Stimulated activated CD8-positive, alpha-beta memory T cell treated with anti-CD3 and anti-CD28 coated beads, Interleukin-12 subunit alpha, Interleukin-12 subunit beta, amount 100 ng/mL, for 24 hours (primary cell): ENCODE measurements at regions not wholly inside any gene's neighbourhood (a gene's known extent, or its start where the extent isn't known, plus 50 kb on each side); places are given as distances from the start of the nearest gene placed in this dataset.

ENCODE experiments used
- DNase-seq: peaks from one replicate; pipeline ENCODE4 v3.0.0-alpha.2; 2020; ENCODE audit errors: extremely low read depth

GRCh38 chr10:2733278-2733963 is 333.9 kb upstream of the PFKP start:
- no peak for DNase-seq

GRCh38 chr10:2731940-2732339 is 335.4 kb upstream of the PFKP start:
- no peak for DNase-seq

- no peak for DNase-seq
Observed at GRCh38 chr10:2729197-2729596, 338.2 kb upstream of the PFKP start.

GRCh38 chr10:2728087-2728486 is 339.3 kb upstream of the PFKP start:
- no peak for DNase-seq

- no peak for DNase-seq
Observed at GRCh38 chr10:2716596-2716995, 350.8 kb upstream of the PFKP start.

GRCh38 chr10:2714597-2714996 is 352.8 kb upstream of the PFKP start:
- DNase-seq: no peak

GRCh38 chr10:2703953-2704352 is 363.4 kb upstream of the PFKP start:
- DNase-seq: no peak

GRCh38 chr10:2701802-2702201 is 365.5 kb upstream of the PFKP start:
- no peak for DNase-seq

GRCh38 chr10:2700626-2701305 is 366.6 kb upstream of the PFKP start:
- DNase-seq: no peak

- DNase-seq: no peak
Observed at GRCh38 chr10:2688958-2689357, 378.4 kb upstream of the PFKP start.

GRCh38 chr10:2686691-2687090 is 380.7 kb upstream of the PFKP start:
- no peak for DNase-seq

- DNase-seq: no peak
Observed at GRCh38 chr10:2682491-2682890, 384.9 kb upstream of the PFKP start.

GRCh38 chr10:2681891-2682290 is 385.5 kb upstream of the PFKP start:
- no peak for DNase-seq

- DNase-seq: no peak
Observed at GRCh38 chr10:2680821-2681220, 386.5 kb upstream of the PFKP start.

- no peak for DNase-seq
Observed at GRCh38 chr10:2679646-2680045, 387.7 kb upstream of the PFKP start.

- no peak for DNase-seq
Observed at GRCh38 chr10:2676455-2676854, 390.9 kb upstream of the PFKP start.

GRCh38 chr10:2674451-2674850 is 392.9 kb upstream of the PFKP start:
- DNase-seq: no peak

- DNase-seq: no peak
Observed at GRCh38 chr10:2670864-2671263, 396.5 kb upstream of the PFKP start.

- no peak for DNase-seq
Observed at GRCh38 chr10:2665772-2666171, 401.6 kb upstream of the PFKP start.

GRCh38 chr10:2660276-2660675 is 407.1 kb upstream of the PFKP start:
- no peak for DNase-seq

- DNase-seq: no peak
Observed at GRCh38 chr10:2659660-2660209, 407.6 kb upstream of the PFKP start.

- no peak for DNase-seq
Observed at GRCh38 chr10:2658780-2659179, 408.6 kb upstream of the PFKP start.

GRCh38 chr10:2650328-2650727 is 417.0 kb upstream of the PFKP start:
- DNase-seq: no peak
